Colonic mucosa (tissue), 4 donors: ENCODE measurements at regions not wholly inside any gene's neighbourhood (a gene's known extent, or its start where the extent isn't known, plus 50 kb on each side); places are given as distances from the start of the nearest gene placed in this dataset.

ENCODE experiments used
- DNase-seq: peaks from one replicate; pipeline ENCODE4 v3.0.0-alpha.2; 2020
- H3K27ac ChIP-seq: fragments of 200-600 bp; one replicate; pipeline ENCODE4 v1.8.0; 2021
- H3K27me3 ChIP-seq: fragments of 200-600 bp; one replicate; pipeline ENCODE4 v1.8.0; 2021
- H3K36me3 ChIP-seq: fragments of 200-600 bp; one replicate; pipeline ENCODE4 v1.8.0; 2021
- H3K4me1 ChIP-seq: fragments of 200-600 bp; one replicate; pipeline ENCODE4 v1.8.0; 2021; ENCODE audit warnings: mild to moderate bottlenecking
- H3K4me3 ChIP-seq: fragments of 200-600 bp; one replicate; pipeline ENCODE4 v1.8.0; 2021
- H3K9ac ChIP-seq, 2 donors: one replicate each; pipeline ENCODE4 v1.7.0; 2013; ENCODE audit warnings: control low read depth in 2 of 2, low read depth in 2 of 2, low read length in 2 of 2
- H3K9me3 ChIP-seq: fragments of 200-600 bp; one replicate; pipeline ENCODE4 v1.8.0; 2021
- intact Hi-C: fragments of 100-400 bp; cut with DNase I; formaldehyde crosslinking; loops from one replicate; pipeline ENCODE4 v1.14.1; 2022
- TF ChIP-seq, protein P1 (sequence below): fragments of 200-600 bp; IDR thresholded peaks from one replicate; pipeline ENCODE4 v1.8.0; 2022; ENCODE audit warnings: antibody characterized with exemption, mild to moderate bottlenecking
- donor health status: healthy.
- donor health status: DM: no; HTN: no; CAD: no.
- donor health status: DM: no; HTN: no; CAD: no.

DNA sequence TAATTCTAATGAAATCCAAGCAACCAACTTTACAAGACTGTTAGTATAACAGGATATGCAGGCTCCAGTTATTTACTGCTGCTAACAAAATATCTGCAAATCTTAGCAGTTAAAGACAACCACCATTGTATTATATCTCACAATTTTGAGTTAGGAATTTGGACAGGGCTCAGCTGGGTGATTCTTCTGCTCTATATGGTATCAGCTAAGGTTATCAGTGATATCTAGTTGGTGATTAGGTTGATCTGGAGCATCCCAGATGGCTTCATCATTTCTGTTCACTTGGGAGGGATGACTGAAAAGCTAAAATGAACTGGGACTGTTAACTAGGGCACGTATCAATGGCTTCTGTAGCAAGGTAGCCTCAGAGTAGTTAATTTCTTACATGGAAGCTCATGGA lies 105.7 kb downstream of the MBL2 start:
- Histone ChIP-seq H3K4me3 (no peak overlapping the region), H3K27ac (no peak overlapping the region), H3K36me3 (no peaks in the 10 kb centered on the region), H3K4me1 (no peaks in the 10 kb centered on the region), H3K27me3 (no peaks in the 10 kb centered on the region), H3K9me3 (no peaks in the 10 kb centered on the region), H3K9ac (no peak overlapping the region)
- no peak for DNase-seq
- TF ChIP-seq, protein P1, sequence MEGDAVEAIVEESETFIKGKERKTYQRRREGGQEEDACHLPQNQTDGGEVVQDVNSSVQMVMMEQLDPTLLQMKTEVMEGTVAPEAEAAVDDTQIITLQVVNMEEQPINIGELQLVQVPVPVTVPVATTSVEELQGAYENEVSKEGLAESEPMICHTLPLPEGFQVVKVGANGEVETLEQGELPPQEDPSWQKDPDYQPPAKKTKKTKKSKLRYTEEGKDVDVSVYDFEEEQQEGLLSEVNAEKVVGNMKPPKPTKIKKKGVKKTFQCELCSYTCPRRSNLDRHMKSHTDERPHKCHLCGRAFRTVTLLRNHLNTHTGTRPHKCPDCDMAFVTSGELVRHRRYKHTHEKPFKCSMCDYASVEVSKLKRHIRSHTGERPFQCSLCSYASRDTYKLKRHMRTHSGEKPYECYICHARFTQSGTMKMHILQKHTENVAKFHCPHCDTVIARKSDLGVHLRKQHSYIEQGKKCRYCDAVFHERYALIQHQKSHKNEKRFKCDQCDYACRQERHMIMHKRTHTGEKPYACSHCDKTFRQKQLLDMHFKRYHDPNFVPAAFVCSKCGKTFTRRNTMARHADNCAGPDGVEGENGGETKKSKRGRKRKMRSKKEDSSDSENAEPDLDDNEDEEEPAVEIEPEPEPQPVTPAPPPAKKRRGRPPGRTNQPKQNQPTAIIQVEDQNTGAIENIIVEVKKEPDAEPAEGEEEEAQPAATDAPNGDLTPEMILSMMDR: no peak
- intact Hi-C loops: no loop called here

DNA sequence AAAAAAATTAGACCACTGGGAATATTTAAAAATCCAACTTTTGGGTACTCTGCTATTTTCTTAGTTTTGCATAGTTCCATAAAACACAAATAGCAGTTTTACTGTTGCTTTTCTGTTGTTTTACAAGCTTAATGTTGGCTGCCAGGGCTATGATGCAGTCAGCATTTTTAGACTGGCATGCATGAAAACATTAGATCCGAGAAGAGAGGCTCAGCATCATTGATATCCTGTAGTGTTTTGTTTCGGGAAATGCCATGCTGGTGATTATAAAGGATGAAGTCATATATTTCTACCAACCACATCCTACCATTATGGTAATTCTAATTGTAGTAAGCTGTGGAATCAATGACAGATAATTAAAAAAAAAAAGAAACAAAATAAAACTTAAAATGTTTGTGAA lies 104.6 kb downstream of the MBL2 start:
- H3K4me1 ChIP-seq: no peaks in the 10 kb centered on the region
- no peak overlapping the region for H3K4me3 ChIP-seq
- DNase-seq: no peak
- no peaks in the 10 kb centered on the region for H3K36me3 ChIP-seq
- no peaks in the 10 kb centered on the region for H3K9me3 ChIP-seq
- no peaks in the 10 kb centered on the region for H3K27me3 ChIP-seq
- H3K9ac ChIP-seq: no peak overlapping the region
- intact Hi-C loops: no loop called here
- TF ChIP-seq, protein P1: no peak
- no peak overlapping the region for H3K27ac ChIP-seq

DNA sequence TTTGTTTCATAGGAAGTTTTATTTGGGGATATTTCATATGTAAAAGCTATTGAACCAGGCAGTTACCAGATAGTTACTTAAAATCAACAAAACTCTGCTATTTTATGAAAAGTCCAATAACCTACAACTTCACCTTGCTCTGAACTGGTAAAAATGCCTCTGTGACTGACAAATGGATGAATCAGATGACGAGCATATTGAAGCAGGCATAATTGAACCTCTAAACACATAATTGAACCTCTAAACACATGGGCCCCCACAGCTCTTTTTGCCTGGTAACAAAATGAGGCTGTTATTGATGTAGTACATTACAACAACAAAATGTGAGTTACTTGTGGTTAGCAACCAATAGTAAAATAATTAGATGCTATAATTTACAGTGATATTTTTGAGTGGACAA lies 99.7 kb downstream of the MBL2 start:
- intact Hi-C loops: no loop called here
- Histone ChIP-seq H3K27ac (no peak overlapping the region), H3K9me3 (no peaks in the 10 kb centered on the region), H3K36me3 (no peaks in the 10 kb centered on the region), H3K4me3 (no peak overlapping the region), H3K9ac (no peak overlapping the region), H3K4me1 (no peaks in the 10 kb centered on the region), H3K27me3 (no peaks in the 10 kb centered on the region)
- TF ChIP-seq, protein P1: no peak
- DNase-seq: no peak

DNA sequence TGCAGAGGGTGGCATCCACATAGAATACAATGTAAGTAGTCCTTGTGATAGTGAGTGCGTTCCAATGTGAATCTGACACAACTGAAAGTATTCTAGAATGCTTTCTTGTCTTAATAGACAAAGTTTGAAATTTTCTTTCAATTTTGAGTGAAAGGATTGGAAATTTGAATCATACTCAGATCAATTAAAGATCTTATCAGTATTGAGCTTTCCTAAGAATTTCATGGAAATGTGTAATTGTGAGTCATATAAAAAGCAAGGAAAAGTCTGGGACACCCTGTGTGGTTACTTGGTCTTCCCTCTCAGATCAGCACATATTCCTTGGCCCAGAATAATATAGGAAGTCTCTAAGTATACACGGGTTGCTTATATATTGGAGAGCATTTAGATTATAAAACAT lies 99.1 kb downstream of the MBL2 start:
- Histone ChIP-seq H3K36me3 (no peaks in the 10 kb centered on the region), H3K27ac (no peak overlapping the region), H3K27me3 (no peaks in the 10 kb centered on the region), H3K9ac (no peak overlapping the region), H3K9me3 (no peaks in the 10 kb centered on the region), H3K4me1 (no peaks in the 10 kb centered on the region), H3K4me3 (no peak overlapping the region)
- intact Hi-C loops: no loop called here
- TF ChIP-seq, protein P1: no peak
- DNase-seq: no peak

DNA sequence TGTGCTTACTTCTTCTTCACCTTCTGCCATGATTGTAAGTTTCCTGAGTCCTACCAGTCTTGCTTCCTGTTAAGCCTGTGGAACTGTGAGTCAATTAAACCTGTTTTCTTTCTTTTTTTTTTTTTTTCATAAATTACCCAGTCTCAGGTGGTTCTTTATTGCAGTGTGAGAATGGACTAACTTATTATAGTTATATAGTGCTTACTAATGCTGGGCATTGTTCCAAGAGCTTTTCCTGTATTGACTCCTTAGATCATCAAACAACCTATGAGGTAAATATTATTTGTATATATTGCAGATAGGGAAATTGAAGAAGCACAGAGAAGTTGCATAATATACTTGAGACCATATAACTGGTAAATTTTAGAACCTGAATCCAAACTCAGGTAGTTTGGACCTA lies 98.1 kb downstream of the MBL2 start:
- Histone ChIP-seq H3K4me3 (no peak overlapping the region), H3K9ac (no peak overlapping the region), H3K27me3 (no peaks in the 10 kb centered on the region), H3K9me3 (no peaks in the 10 kb centered on the region), H3K27ac (no peak overlapping the region), H3K4me1 (no peaks in the 10 kb centered on the region), H3K36me3 (no peaks in the 10 kb centered on the region)
- TF ChIP-seq, protein P1: no peak
- intact Hi-C loops: no loop called here
- DNase-seq: no peak

DNA sequence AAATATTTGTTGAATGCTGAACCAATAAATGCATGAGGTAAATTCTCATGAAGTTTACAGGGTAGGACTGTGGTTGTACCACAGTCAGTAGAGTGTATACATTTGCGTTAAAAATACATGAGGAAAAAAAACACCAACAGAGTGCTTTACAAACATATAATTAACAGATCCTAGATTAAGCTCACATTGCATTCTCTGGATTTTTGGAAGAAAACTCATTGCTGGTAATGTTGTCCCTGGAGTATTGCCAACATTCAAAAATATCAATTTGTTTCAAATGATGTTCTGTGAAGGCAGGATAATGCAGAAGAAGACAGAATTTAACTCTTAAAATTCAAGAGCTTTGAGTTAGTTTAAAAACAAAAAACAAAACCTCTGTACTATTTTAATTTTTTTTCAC lies 95.5 kb downstream of the MBL2 start:
- Histone ChIP-seq H3K4me3 (no peak overlapping the region), H3K36me3 (no peaks in the 10 kb centered on the region), H3K27me3 (no peaks in the 10 kb centered on the region), H3K9ac (no peak overlapping the region), H3K27ac (no peak overlapping the region), H3K9me3 (no peaks in the 10 kb centered on the region), H3K4me1 (no peaks in the 10 kb centered on the region)
- TF ChIP-seq, protein P1: no peak
- no peak for DNase-seq
- intact Hi-C loops: no loop called here
